GM03348 (cell line): ENCODE measurements at regions not wholly inside any gene's neighbourhood (a gene's known extent, or its start where the extent isn't known, plus 50 kb on each side); places are given as distances from the start of the nearest gene placed in this dataset.
"Not testable (repeated sequence)": the region's sequence is repeated elsewhere in the genome, so short reads cannot be mapped to it uniquely, and the experiment has no call there.

Source experiments
- DNase-seq: peaks from one replicate; pipeline ENCODE4 v3.0.0; 2012; ENCODE audit warnings: low spot score

DNA sequence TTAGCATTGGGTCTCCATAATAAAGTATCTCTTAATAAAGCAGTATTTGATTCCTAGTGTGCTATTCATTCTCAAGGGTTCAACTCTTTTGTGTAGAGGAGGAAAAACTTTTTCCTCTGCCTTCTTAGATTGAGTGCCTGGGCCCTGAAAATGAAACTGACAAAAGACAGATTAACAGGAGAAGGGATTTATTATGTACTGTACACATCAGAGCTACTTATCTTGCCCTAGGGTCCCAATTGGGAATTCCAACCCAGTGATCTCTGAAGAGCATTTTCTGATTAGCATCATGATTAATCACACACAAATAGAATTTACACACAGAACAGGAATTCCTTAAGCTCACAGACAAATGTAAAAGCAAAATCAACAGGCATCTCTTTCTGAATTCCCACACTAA, 128.9 kb downstream of the CD164 start:
- no peak for DNase-seq

DNA sequence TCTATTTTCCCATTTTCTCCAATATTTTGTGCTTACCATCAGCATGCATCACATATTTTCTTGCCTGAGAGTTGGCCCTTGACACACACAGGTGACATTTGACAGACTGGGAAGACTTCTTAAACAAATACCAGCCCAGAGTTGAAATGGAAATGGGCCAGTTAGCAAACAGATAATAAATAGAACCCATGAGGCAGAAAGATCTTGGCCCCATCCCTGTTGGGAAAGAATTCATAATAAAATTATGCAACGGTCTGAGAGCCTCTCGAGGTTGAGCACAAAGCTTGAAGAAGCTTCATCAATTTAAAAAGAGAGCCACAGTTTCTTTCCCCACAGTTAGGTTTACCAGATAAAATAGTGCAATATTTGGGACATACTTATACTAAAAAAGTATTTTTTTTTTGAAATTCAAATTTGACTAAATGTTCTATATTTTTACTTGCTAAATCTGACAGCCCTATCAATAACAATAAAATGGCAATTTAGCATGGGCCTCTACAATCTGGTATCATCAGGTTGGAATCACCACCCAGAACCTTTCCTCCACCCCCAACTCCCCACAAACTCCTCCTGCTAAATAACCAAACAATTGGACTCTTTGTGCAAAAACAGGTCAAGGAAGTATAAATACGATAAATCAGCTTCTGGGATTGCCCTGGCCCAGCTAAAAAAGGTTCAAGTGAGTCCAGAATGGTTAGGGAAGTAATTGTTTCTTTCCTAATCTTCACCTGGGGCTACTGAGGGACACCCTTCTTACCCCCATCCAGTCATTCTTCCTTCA, 129.8 kb downstream of the CD164 start:
- DNase-seq: no peak

DNA sequence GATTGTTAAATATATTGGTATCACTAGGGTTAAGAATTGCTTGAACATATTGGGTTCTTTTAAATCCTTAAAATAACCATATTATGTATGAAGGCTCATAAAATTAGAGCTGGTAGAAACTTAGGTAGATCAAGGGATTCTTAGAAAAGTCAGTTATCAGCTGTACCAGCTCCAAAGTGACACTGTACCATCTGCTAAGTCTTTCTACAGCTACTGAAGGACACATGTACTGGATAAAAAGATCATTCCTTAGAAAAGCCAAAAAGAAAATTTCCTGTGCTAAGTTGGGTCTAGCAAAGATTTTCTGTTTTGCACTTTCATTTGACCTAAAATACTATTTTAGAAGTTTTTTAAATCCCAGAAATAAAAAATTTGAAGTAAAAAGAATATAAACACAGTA, 130.4 kb downstream of the CD164 start:
- no peak for DNase-seq

DNA sequence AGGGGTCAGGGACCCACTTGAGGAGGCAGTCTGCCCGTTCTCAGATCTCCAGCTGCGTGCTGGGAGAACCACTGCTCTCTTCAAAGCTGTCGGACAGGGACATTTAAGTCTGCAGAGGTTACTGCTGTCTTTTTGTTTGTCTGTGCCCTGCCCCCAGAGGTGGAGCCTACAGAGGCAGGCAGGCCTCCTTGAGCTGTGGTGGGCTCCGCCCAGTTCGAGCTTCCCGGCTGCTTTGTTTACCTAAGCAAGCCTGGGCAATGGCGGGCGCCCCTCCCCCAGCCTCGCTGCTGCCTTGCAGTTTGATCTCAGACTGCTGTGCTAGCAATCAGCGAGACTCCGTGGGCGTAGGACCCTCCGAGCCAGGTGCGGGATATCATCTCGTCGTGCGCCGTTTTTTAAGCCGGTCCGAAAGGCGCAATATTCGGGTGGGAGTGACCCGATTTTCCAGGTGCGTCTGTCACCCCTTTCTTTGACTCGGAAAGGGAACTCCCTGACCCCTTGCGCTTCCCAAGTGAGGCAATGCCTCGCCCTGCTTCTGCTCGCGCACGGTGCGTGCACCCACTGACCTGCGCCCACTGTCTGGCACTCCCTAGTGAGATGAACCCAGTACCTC, 131.6 kb downstream of the CD164 start:
- DNase-seq: not testable (repeated sequence)

DNA sequence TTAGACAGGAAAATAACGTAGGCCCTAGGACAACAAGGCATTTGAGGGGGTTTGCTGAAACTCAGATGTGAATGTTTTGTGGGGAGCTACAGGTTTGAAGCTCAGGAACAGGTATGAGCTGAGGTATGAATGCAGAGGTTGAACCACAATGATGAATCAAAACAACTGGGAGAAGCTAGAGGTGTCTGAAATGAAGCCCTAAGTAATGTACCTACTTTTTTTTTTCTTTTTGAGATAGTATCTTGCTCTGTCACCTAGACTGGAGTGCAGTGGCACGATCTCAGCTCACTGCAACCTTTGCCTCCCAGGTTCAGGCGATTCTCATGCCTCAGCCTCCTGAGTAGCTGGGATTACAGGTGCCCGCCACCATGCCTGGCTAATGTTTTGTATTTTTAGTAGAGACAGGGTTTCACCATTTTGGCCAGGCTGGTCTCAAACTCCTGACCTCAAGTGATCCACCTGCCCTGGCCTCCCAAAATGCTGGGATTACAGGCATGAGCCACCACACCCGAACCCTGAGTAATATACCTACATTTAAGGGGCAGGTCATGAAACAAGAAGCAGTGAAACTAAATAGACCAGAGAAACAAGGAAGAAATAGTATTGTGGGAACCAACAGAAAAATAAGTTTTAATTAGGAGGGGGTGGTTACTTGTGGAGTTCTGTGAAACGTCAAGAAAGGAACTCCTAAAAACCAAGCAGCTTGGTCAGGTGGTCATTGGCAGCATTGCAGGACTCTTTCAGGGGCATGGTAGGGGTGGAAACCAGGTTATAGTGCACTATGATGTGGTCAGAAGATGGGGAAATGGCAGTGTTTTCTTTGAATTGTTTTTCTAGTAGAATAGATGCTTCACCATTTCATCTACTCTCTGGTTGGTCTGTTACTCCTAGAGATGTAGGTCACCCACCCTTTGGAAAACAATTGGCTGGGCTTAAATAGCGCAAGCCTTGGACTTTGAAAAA, 138.1 kb downstream of the CD164 start:
- no peak for DNase-seq

DNA sequence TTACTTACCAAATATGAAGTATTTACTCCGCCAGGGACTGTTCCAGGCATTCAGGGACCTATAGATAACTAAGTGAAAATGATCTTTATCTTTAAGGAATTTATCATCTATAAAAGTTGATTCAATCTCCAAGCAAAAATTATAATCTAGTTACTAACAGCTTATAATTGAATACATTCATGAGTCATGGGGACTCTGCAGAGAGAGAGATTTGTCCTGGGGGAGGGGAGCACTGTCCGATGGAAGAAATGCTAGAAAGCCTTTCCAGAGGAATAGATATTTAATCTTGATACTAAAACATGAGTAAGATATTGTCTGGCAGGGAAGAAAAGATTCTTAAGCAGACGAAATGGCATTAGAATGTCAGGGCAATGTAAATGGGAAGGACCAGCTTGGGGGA, 139.3 kb downstream of the CD164 start:
- DNase-seq: peak; percentile 43

DNA sequence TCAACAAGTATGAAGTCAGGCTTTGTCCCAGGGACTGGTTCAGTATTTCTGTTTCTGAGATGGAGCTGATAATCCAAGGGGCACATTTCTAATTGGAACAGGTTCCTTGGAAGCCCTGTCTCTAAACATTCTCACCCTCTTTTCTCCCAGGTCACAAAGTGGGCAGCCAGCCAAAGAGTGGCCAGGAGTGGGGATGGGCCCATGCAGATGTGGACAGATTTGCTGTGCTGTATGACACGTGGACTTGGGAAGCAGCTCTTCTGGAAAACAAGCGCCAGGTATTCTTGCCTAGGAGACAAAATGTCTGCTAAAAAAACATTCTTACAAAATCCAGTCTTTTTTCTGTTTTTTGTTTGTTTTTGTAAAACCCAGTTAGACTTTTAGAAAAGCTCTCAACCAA, 140.2 kb downstream of the CD164 start:
- DNase-seq: no peak

DNA sequence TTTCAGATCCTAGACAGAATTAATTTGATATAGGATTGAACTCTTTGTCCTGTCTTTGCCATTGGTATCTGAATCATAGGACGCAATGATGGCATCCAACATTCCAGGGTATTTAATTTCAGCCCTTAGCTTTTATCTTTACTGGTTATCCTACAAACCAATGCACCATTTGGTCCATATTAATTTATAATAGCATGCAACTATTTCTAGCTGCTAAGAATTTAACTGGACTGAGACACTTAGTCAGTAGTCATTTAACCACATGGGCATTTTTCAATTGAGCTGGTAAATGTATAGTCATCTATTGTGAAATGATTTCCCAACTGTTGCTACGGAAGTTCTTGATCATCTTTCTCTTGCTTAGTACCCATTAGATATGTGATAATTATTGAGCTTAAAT, 141.1 kb downstream of the CD164 start:
- peak; percentile 53 for DNase-seq

DNA sequence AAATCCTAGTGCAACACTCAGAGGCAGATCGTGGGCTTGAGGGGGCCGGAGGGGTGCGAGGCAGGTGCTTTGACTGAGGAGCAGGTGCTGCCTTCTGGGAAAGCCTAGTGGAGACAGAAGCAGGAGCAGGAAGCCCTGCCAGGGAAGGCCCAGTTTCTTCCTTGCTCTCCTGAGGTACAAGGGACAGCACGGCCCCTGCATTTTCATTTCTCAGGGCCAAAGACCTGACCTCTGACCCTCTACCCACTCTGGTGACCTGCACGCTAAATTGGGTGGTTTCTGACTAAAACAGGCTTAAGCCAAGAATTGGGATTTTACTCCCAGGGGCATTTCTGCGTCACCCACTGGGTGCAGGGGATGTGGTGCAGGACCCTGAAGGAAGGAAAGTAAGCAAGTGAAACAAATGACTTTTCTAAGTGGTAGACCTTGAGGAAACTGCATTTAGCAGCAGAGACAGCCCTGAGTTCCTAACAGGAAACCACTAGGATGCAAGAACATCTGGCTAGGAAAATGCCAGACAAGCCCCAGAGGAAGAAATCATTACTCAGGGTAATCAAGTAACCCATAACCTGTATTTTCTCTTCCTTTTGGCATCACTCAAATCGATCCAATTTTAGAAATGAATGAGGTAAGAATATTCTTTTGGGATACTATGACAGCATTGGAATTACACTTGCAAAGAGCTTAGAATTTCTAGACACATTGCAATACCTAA, 141.7 kb downstream of the CD164 start:
- peak; percentile 38 for DNase-seq

DNA sequence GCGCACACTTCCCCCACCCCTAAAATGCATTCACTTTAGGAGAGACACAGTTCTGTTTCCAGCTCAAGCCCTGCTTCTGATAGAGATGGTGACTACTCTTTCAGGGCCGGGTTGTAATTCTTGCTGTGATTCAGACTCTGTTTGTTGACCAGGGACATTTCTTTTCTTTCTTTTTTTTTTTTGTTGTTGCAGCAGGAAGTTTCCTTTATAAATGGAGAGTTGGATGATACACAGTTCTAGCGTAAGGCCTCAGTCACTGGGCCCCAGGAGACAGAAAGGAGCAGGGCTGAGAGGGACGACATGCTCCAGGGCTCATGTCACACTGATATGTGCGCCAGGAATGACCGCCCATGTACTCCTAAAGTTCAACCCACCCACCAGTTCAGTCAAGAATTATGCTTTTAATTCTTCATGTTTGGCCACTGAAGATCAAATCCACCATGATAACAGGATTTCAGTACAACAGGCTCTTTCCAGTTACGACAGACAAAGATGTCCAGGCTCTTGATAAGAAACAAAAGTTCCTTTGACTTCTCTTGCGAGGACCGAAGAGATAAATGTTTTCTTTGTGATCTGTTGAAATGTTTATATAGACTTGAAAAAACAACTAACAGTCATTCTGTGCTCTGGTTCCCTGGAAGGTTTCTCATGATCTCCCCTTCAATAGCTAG, 142.5 kb downstream of the CD164 start:
- DNase-seq: peak; percentile 29

DNA sequence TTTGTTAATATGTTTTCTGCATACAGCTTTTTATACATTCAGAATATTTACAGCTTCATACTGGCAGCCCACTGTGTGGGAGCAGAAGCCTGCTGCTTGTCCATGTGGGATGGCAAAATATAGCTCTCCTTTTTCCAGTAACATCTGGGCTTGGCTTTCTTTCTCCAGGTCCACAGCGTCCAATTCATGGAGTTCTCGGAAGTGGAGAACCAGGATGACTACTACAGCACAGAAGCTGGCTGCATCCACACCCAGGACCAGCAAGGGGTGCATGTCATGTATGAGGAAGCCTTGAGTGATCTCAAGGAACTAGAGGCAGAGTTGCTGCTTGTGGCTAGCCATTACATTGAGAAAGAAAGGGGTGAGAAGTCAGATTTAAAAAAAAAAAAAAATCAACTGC, 143.1 kb downstream of the CD164 start:
- no peak for DNase-seq

DNA sequence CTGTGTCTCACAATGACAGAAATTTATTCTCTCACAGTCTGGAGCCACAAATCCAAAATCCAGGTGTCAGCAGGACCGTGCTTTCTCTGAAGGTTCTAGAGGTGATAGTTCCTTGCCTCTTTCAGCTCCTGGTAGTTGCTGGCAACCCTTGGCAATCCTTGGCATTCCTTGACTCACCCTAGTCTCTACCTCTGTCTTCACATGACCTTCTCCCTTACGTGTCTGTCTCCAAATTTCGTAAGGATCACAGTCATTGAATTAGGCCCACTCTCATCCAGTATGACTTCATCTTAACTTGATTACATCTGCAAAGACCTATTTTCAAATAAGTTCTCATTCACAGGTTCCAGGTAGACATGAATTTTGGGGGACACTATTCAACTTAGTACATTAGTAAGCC, 143.1 kb downstream of the CEP57L1 start:
- no peak for DNase-seq

DNA sequence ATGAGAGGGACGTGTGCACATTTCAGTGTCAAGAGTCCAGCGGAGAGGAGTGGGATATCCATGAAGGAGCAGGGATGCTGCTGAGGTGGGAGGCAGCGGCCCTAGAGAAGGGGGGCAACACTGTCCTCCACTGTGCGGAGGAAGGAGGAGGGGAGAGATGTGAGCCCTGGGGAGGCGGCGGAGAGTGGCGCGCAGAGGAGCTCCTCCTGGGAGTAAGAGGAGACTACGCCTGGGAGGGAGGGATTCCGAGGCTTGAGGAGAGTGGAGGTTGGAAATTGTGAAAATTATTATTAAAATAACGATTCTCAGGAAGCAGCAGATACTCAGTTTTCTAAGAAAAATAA, 142.7 kb downstream of the CEP57L1 start:
- DNase-seq: no peak

DNA sequence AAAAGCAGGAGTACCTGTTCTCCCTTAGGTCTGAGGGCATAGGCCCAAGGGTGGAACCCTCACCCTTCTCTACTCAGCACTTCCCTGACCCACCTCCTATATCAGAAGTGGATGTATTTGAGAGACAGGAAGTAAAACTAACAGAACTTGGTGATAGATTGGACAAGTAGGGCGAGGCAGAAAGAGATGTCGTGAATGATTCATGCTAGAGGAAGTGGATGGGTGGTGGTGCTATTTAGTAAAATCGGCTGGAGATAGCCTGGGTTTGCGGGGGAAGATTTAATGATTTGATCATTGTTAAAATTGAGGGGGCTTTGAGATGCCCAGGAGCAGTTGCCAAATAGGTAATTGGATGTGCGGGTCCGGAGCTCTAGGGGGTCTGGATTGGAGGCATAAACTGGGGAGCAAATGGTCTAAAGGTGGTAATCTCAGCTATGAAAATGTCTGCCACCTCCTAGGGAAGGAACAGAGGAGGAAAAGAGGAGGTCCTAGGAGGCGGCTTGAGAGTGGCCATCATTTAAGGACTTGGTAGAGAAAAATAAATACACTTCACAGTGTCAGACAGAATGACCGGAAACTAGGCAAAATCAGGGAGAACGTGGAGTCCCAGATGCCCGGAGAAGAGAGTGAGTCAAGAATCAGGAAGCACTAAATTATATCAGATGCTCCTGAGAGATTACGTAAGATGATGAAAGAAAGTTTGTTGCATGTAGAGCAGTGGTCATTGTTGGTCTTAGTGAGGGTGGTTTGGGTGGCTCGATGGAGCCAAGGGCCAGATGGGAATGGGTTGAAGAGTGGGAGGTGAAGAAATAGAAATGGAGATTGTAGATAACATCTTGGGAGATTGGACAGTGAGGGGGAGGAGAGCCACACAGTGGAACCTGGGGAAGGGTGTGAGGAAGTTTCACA, 142.0 kb downstream of the CEP57L1 start:
- DNase-seq: peak; percentile 40

DNA sequence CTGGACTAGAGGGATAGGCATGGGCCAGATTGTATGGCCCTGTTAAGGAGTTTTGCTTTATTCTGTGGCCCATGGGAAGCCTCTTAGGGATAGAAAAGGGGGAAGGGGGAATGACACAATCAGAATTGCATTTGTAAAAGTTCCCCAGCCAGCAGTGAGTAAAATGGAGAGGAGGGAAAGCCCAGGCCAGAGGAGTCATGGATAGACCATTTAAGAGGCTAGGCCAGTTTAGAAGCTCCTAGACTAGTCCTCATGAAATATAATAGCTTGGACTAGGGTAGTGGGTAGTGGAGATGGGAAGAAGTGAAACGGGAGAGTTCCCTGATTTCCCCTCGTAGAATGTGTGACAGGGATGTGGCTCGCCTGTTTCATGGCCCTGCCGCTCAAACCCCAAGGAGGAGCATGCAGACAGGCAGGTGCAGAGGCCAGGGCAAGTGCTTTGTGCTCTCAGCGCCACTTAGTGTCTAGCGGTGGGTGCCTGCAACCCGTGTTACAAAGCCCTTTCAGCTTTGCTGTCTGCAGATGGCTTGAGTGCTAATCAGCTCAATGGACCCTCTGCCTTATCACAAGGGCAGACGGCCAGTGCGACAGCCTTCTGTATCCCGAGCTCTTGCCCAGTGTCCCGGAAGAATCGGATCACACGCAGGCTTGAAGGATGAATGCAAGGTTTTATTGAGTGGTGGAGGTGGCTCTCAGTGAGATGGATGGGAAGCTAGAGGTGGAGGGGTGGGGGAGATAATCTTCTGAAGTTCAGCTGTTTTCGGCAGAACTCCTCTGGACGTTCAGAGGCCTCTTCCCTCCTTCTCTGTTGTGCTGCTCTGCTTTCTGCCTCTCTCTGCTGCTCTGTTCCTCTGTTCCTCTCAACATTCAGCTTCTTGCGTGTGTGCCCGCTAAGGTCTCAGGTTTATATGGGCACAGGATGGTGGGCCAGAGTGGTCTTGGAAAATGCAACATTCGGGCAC, 141.1 kb downstream of the CEP57L1 start:
- DNase-seq: no peak

DNA sequence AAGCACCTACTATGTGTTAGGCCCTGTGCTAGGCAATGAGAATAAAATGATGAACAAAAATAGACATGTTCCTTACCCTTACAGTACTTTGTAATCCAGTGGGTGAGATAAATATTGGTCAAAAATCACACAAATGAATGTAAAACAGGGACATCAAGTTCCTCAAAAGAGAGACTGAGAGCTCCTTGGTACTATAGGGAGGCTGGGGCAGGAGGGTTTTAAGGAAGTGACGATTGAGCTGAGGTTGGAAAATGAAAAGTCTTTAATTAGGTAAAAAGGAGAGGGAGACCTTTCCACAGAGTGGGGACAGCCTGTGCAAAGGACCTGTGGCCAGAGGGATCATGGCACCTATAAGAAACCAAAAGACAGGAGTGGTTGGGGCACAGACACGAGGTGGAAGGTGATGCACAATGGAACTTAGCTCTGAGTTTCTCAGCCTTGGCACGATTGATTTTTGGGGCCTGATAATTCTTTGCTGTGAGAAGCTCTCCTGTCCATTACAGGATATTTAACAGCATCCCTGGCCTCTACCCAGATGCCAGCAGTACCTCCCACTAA, 140.3 kb downstream of the CEP57L1 start:
- no peak for DNase-seq

DNA sequence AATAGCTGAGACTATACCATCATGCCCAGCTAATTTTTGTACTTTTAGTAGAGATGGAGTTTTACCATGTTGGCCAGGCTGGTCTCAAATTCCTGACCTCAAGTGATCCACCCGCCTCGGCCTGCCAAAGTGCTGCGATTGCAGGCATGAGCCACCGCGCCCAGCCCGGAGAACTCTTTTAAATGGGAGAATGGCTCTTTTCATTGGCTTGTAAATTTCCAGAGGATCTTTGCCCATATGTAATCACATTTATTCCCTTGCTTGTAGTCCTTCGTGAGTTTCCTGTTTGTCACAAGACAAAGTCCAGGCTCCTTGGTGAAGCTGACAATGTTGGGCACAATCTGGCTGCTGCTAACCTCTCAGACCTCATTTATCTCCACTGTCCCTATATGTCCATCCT, 135.1 kb downstream of the CEP57L1 start:
- DNase-seq: no peak

DNA sequence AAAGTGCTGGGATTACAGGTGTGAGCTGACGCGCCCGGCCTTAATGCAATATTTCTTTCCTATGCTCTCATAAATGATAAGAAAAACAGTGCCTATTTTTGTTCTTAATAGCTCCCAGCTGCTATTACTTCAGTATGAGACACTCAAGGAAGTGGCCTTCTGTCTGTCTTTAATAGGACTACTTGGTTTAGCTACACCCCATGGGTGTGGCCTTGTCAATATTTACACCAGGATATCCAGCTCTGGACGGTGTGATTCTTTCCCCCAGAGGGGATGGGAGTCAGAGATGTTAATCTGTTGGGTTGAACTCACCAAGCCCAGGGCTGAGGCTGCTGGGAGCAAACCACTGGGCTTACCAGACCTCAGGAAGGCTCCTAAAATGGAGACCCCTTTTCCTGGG, 134.2 kb downstream of the CEP57L1 start:
- no peak for DNase-seq

DNA sequence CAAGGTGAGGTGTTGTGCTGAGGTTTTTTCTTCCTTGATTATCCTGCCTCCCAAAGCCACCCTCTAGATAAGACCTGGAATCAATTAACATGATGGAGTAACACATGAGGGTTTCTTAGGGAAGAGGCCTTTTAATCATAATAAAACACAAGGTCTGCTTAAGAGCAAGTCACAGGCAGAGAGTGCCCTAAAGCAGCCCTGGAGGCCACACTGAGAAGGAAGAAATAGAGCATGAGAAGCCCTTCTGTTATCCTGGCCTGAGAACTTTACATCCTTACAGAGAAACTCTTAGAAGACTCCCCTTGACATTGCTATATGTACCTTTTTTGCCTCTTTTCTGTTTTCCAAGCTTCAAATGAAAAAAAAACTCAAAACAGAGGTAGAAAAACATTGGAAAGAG, 132.3 kb downstream of the CEP57L1 start:
- no peak for DNase-seq
